Activated T-helper 9 cell treated with anti-CD3 and anti-CD28 coated beads, Interleukin-2, amount 50 U/mL, for 16 hours (primary cell): ENCODE measurements at regions not wholly inside any gene's neighbourhood (a gene's known extent, or its start where the extent isn't known, plus 50 kb on each side); places are given as distances from the start of the nearest gene placed in this dataset.
"Not testable (repeated sequence)": the region's sequence is repeated elsewhere in the genome, so short reads cannot be mapped to it uniquely, and the experiment has no call there.

Experiments
- DNase-seq: peaks from one replicate; pipeline ENCODE4 v3.0.0-alpha.2; 2020; ENCODE audit warnings: low read depth

GRCh38 chr21:35748678-35749314, 311.5 kb downstream of the SETD4 start:
- DNase-seq = no peak

GRCh38 chr21:35743571-35743970, 316.8 kb downstream of the SETD4 start:
- DNase-seq = no peak

DNA sequence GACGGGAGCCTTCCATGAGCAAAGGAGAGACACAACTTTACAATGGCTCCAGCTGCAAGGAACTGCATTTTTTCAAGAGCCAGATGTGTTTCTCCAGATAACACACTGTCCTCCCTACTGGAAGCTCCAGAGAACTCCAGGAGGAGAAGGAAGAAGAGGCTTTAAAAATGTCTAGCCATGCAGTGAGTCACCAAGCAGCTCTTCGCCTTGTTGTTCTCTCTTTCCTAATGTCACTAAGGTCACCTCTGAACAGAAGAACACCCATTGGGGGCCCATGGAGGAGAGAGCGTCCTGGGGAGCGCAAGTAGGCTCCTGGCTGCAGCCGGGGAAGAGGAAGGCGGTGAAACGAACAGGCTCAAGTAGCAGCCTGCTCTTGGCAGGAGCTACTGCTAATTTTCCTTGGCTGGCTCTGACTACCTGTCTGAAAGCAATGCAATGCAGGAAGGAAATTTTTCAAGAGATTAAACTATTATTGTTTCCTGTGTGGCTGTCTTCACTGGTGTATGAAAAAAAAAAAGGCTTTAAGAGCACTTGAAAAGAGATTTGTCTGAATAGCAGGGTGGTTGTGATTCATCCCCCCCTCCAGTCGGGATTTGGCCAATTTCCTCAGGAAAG, 321.9 kb downstream of the SETD4 start:
- DNase-seq = no peak

DNA sequence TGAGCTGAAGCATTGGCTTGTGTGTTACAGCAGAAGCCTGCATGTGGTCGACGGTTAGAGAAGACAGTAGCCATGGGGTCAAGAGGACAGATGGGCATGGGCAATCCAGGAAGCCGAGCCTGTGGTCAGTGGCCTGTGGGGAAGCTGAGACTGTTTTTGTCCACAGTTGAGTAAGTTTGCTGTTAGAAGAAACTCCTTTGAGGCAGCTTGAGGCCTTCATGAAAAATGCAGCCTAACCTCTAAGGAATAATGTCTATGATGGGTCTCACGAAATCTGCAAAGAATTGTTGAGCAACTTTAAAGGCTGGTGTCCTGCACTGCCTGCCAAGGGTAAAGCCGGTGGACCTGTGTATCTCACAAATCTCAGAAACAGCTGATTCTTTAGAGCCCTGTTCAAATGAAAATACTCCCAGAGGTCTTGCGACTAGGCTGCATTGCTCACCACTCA, 322.4 kb downstream of the SETD4 start:
- DNase-seq = no peak

- no peak for DNase-seq
These were observed 322.9 kb downstream of the SETD4 start for GRCh38 chr21:35737449-35737848.

- DNase-seq = no peak
These were observed 327.5 kb downstream of the SETD4 start for GRCh38 chr21:35732788-35733187.

- no peak for DNase-seq
These were observed 330.0 kb downstream of the SETD4 start for GRCh38 chr21:35730325-35730724.

DNA sequence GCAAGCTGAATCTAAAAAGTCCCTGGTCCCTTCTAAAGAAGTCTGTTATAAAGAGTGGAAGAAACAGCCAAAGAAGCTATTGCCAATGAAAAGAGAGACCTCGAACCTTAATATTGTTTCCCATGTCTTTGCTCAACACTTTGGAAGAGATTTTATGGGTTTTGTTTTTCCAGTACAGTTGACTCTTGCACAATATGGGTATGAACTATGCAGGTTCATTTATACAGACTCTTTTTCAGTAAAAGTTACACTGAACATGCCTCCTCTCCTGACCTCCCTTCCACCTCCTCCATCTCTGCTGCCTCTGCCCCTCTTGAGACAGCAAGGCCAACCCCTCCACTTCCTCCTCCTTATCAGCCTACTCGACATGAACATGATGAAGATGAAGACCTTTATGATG, 332.5 kb downstream of the SETD4 start:
- no peak for DNase-seq

- DNase-seq = no peak
These were observed 336.2 kb downstream of the SETD4 start for GRCh38 chr21:35724156-35724555.

DNA sequence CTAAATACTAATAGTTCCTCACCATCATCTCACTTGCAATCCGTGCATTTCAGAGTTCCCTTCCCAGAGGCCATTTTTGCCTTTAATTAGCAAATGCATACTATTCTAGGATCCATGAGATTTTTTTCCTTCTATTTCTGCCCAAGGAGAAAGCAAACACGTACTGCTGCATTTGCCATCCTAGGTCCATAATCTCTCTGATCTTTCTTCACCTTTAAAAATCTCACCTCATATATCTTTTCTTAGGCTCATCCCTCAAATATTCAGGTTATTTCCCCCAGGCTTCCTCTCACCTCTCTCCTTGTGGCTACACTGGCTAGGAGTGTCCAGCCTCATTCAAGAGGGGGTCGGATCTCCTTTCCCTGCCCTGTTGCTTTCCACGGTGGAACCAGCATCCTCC, 338.6 kb downstream of the SETD4 start:
- DNase-seq = no peak

DNA sequence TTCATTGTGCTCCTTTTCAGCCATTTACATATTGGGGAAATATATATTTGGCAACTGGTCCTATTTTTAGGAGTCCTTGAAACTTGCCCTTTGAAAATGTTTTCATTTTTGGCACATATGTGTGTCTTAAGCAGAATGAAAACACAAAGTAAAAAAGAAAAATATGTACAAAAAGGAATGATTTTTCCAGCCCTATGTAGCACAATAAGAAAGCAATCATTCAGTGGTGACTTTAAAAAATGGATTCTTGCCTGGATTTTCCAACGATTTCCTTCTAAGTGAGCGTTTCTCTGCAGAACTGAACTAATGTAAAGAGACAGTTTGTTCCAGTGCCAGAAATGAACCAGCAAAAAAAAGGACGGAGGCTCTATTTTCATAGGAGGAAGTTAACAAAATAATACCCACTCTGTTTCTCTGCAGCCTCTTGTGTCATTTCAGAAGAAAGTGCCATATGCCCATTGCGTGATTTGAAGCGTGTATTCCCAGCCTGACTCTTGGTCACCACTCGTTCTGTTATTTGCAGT, 340.1 kb downstream of the SETD4 start:
- DNase-seq = no peak

DNA sequence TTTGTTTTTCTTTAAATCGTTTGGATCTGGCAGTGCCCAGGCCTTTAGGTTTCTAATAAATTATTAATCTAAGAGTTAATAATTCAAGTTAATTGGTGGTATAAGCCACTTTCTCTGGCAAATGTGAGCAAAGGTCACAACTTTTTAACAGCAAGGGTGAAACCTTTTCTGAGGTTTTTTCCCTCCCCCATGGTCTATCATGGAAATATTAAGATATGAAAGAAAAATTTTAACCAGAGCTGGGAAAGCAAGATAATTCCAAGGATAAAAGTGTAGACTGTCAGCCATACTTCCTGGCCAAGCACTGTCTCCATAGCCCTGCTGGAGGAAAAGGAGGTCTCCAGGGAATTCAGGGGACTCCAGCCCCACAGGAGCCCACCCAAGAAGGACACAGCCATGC, 341.2 kb downstream of the SETD4 start:
- DNase-seq = no peak

DNA sequence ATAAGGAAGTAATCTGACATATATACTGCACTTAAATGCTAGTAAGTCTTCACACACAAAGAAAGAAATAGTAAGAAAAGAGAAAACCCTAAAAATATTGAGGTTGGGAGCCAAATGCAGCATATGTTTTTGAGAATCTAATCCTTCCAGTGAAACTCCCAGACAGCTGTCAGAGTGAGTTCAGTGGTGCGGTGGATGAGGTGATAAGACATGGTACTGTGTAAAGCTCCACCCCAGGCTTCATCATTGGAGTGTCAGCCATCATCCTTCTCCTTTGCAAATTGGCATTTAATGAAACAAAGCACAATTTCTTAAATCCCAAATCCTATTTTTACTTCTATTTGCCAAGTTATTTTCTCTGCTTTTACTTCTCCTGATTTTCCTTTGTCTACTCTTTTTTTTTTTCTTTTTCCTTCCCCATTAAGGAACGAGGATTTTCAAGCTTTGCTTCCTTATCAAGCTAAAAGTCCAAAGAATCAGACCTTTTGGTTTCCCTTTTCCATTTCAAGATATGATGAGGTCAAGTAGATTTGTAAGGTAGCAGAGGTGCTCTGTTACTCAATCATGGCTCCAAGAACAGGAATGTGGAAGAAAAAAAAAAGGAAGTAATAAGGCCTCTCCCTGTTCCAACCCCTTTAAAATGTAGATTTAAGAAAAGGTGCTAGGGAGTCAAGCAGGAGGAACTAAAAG, 343.3 kb downstream of the SETD4 start:
- DNase-seq = no peak

DNA sequence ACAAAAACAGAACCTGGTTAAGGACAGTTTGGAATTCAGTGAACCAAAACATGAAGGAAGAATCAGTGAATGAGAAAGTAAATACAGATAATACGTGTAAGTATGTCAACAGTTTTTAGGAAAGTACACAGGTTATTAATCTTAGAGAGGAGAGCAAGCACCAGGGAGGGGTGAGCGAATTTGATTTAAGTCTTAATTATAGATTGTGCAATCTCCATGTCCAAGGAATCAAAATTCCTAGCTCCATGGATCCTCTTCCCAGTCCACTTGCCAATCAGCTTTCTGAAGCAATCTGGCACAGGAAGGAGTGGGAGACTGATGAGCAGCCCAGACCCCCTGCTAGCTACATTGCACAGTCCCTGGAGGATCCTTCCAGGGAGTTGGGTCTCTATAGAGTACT, 346.4 kb downstream of the SETD4 start:
- no peak for DNase-seq

DNA sequence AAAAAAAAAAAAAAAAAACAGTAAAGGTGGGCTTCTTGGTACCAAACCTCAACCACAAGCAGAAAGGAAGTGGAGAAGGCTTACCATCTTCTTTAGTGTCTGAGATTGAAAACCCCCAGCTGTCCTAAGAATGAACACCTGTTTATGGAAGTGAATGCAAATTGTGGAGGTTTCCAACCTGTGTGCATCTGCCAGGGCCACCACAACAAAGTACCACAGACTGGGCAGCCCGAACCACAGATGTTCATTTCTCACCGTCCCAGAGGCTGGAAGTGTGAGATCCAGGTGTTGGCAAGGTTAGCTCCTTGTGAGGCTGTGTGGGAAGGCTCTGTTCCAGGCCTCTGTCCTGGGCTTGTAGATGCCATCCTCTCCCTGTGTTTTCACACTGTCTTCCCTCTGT, 348.7 kb downstream of the SETD4 start:
- DNase-seq = no peak

GRCh38 chr21:35711213-35711612, 349.1 kb downstream of the SETD4 start:
- DNase-seq = no peak

DNA sequence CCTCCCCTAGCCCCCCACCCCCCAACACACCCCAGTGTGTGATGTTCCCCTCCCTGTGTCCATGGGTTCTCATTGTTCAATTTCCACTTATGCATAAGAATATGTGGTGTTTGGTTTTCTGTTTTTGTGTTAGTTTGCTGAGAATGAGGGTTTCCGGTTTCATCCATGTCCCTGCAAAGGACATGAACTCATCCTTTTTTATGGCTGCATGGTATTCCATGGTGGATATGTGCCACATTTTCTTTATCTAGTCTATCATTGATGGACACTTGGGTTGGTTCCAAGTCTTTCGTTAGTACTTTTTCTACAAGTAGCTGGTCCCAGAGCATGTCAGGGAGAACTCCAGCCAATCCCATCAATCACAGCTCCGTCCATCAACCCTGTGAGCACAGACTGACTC, 350.3 kb downstream of the SETD4 start:
- DNase-seq = not testable (repeated sequence)

- DNase-seq = no peak
These were observed 354.4 kb downstream of the SETD4 start for GRCh38 chr21:35705888-35706287.

DNA sequence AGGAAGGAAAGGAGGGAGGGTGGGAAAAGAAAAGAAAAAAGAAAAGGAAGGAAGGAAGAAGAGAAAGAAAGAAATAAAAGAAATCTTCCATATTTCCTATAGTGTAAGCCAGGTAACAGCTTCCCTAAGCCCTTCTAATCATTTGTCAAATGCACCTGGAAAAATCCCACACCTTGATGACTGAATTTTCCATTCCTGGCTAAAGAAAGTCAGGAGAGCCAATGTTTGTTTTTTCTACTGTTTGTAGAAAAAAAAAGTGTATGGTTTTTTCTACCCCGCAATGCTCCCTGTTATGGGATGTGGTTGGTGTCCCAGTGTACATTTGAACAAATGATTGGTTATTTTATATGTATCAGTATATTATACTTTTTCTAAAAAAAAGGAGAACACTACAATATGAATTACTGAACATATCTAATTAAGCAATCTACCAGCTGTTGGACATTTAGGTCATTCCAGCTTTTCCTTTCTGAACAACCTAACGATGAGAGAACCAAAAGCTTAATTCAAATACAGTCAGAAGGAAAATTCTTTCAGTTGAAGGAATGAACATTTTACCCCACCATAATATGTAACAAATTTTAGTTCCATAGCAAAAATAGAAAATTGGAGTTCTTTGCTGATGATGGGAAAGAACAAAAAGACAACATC, 355.0 kb downstream of the SETD4 start:
- DNase-seq = no peak

DNA sequence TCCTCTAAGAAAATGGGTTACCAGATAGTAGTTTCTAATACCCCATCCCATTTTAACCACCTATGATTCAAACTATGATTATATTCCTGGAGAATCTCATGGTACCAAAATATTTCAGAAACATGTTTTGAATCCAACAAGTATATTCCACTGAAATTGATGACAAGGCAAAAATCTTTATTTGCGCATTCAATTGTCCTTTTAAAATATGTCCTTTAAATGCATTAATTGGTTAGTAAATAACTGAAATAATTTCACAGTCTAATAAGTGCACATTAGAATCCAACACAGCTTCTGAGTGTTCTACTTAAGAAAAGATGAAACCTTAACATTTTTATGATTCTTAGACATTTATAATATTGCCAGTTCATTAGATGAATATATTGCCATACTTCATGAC, 356.6 kb downstream of the SETD4 start:
- no peak for DNase-seq

DNA sequence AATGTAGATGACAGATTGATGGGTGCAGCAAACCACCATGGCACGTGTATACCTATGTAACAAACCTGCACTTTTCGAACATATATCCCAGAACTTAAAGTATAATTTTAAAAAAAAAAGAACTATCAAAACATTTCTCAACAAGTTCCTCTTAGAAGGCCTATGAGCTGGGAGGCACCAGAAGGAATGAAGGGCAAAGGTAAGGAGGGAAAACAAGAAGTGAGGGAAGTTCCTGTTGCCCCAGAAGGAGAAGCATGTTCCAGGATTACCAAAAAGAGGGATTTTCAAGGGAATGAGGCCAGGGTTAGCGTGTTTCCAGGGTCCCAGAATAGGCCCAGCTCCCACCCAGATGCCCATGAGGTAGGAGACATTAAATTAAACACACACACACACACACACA, 361.0 kb downstream of the SETD4 start:
- no peak for DNase-seq

GRCh38 chr21:35697321-35697808, 363.0 kb downstream of the SETD4 start:
- no peak for DNase-seq

GRCh38 chr21:35696644-35697043, 363.7 kb downstream of the SETD4 start:
- DNase-seq = no peak
